HG03457 (cell line): ENCODE measurements at regions not wholly inside any gene's neighbourhood (a gene's known extent, or its start where the extent isn't known, plus 50 kb on each side); places are given as distances from the start of the nearest gene placed in this dataset.
A peak's percentile ranks its signal among the peaks of the same experiment; 100 is the strongest.

ENCODE experiments used
- ATAC-seq: cut with Tn5 transposase; IDR thresholded peaks from one replicate; pipeline ENCODE4 v1.9.1; 2021; ENCODE audit warnings: moderate number of reproducible peaks; ENCODE audit not compliant: unreplicated experiment

DNA sequence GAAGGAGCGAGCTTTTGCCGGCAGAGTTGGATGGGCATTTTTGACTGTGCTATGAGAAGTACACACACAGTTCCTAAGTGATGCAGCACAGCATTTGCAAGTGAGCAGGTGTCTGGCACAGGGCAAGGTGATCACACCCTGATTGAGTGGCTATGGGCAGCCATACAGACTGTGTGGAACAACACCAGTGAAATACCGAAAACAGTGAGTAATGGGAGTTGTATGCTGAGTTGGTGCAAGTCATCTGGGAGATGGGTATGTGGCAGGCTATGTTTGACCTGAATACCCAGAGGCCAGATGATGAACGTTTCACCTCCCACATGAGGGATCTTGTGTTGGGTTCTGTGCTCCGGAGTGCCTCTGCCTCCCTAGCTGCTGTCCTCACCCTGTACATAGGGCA, 53.5 kb upstream of the TIPARP start:
- ATAC-seq = no peak

DNA sequence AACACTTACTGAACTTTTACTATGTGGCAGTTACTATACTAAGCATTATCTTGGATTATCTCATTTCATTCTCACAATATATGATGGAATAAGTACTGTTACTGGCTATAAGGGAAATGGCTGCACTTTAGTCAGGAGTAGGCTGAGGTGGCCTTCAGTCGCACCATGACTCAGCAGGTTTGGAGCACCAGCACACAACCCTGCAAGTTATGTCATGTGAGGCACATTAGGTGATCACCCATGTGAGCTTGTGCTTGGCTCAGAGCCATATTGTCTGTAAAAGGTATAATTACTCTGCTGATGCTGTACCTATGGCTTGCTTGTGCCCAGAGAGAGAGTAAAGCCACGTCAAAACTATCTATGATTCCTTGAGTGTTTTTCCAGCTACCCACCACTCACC, 54.1 kb upstream of the TIPARP start:
- no peak for ATAC-seq

- ATAC-seq = no peak
Measured at GRCh38 chr3:156619376-156619775, 55.0 kb upstream of the TIPARP start.

GRCh38 chr3:156617781-156618180, 56.6 kb upstream of the TIPARP start:
- no peak for ATAC-seq

- no peak for ATAC-seq
Measured at GRCh38 chr3:156617145-156617544, 57.2 kb upstream of the TIPARP start.

GRCh38 chr3:156615592-156616173, 58.7 kb upstream of the TIPARP start:
- no peak for ATAC-seq

GRCh38 chr3:156614642-156615511, 59.5 kb upstream of the TIPARP start:
- ATAC-seq = no peak

- ATAC-seq = no peak
Measured at GRCh38 chr3:156612903-156613302, 58.0 kb upstream of the SSR3 start.

GRCh38 chr3:156611870-156612494, 57.1 kb upstream of the SSR3 start:
- ATAC-seq = no peak

- no peak for ATAC-seq
Measured at GRCh38 chr3:156610154-156610553, 55.2 kb upstream of the SSR3 start.

DNA sequence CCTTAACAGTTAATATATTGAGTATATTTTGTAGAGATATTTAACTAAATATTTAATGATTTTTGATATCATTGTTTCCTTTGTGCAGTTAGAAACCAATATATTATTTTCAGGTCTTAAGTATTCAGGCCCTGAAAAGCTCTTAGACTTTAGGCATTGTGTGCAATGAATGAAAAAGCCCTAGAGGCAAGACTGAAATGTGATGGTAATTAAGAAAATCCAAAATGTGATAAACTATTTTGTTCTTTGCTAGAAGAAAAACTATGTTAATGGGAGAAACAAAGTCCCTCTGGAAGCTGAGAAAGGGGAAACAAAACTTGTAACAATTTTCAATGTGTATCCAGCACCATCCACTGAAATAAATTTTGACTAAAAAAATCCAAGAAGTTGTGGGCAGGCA, 54.6 kb upstream of the SSR3 start:
- ATAC-seq = no peak

- ATAC-seq = no peak
Measured at GRCh38 chr3:156608601-156609514, 53.9 kb upstream of the SSR3 start.

GRCh38 chr3:156606729-156607128, 51.8 kb upstream of the SSR3 start:
- peak; percentile 42 for ATAC-seq

- ATAC-seq = no peak
Measured at GRCh38 chr3:156605686-156606605, 51.0 kb upstream of the SSR3 start.

DNA sequence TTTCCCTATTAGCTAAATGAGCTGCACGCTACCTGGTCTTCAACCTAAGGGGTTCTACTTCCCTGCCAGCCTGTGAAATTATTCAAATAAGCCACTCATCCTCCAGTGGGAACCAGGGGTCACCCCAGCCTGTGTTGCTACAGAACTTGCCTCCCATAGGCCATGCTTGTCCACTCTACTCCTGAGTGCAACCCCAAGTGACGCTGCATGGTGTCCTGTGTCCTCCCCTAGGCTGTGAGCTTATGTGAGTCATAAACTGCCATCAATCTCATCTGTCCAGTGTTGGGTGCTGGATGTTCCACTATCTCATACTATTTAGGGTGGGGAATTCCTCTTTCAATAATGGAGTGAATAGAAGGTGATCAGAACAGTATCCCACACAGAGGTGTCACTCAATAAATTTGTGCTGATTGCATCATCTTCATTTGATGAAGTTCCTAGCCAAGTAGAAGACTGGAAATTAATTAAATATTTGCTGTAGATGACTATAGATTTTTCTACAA, 49.8 kb upstream of the SSR3 start:
- ATAC-seq = no peak
